ENCODE measurements at regions not wholly inside any gene's neighbourhood (a gene's known extent, or its start where the extent isn't known, plus 50 kb on each side); places are given as distances from the start of the nearest gene placed in this dataset.

GRCh38 chr3:111414531-111414930 lies 127.5 kb upstream of the CD96 start:
- H3K36me3 ChIP-seq = no peaks in the 10 kb centered on the region
- H3K27ac ChIP-seq = no peak overlapping the region
- H3K4me1 ChIP-seq = no peaks in the 10 kb centered on the region
- TF ChIP-seq POLR2A (IDR thresholded peaks at IDR 0.05) = no peak
- no peak for TF ChIP-seq POLR2AphosphoS5 (IDR thresholded peaks at IDR 0.05; ENCODE audit: insufficient read depth in 1 of 2, low read depth in 1 of 2)
- TF ChIP-seq CTCF (IDR thresholded peaks at IDR 0.05) = no peak
- no peak overlapping the region for H3K4me3 ChIP-seq
- H3K27me3 ChIP-seq = no peaks in the 10 kb centered on the region
- no peak for DNase-seq (ENCODE audit: extremely low spot score in 2 of 2)
- intact Hi-C loops (cut with DNase I) = no loop called here
- no peaks in the 10 kb centered on the region for H3K9me3 ChIP-seq

GRCh38 chr3:111415018-111415417 lies 127.0 kb upstream of the CD96 start:
- H3K9me3 ChIP-seq = no peaks in the 10 kb centered on the region
- TF ChIP-seq POLR2A (IDR thresholded peaks at IDR 0.05) (no peak), POLR2AphosphoS5 (IDR thresholded peaks at IDR 0.05; ENCODE audit: insufficient read depth in 1 of 2, low read depth in 1 of 2) (no peak), CTCF (IDR thresholded peaks at IDR 0.05) (no peak)
- H3K27me3 ChIP-seq = no peaks in the 10 kb centered on the region
- H3K4me1 ChIP-seq = no peaks in the 10 kb centered on the region
- DNase-seq (ENCODE audit: extremely low spot score in 2 of 2) = no peak
- intact Hi-C loops (cut with DNase I) = no loop called here
- no peaks in the 10 kb centered on the region for H3K36me3 ChIP-seq
- no peak overlapping the region for H3K27ac ChIP-seq
- H3K4me3 ChIP-seq = no peak overlapping the region

DNA sequence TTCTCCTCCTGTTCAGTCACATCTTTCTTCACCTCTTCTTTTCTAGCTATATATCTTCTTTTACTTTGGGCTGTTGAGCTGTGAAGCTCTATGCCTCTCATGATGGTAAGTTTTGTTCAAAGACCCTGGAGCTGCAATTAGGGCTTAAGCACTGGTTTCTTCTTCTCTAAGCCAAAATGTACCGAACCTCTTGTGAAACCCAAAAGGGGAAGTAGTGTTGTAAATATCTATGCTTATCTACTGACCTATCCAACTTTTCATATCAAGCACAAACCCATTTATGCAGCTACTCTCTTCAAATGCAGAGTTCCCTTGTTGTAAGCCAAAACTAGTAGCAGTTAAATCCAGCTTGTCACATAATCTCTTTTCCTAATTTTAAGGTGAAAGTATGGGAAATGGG lies 123.6 kb upstream of the CD96 start:
- no peak overlapping the region for H3K4me3 ChIP-seq
- H3K4me1 ChIP-seq = no peaks in the 10 kb centered on the region
- TF ChIP-seq POLR2A (IDR thresholded peaks at IDR 0.05) = no peak
- TF ChIP-seq CTCF (IDR thresholded peaks at IDR 0.05) = no peak
- TF ChIP-seq POLR2AphosphoS5 (IDR thresholded peaks at IDR 0.05; ENCODE audit: insufficient read depth in 1 of 2, low read depth in 1 of 2) = no peak
- no peaks in the 10 kb centered on the region for H3K27me3 ChIP-seq
- intact Hi-C loops (cut with DNase I) = no loop called here
- no peaks in the 10 kb centered on the region for H3K36me3 ChIP-seq
- H3K9me3 ChIP-seq = no peaks in the 10 kb centered on the region
- no peak for DNase-seq (ENCODE audit: extremely low spot score in 2 of 2)
- no peak overlapping the region for H3K27ac ChIP-seq

- Histone ChIP-seq H3K9me3 (no peaks in the 10 kb centered on the region), H3K4me1 (no peaks in the 10 kb centered on the region), H3K4me3 (no peak overlapping the region), H3K27me3 (no peaks in the 10 kb centered on the region), H3K36me3 (no peaks in the 10 kb centered on the region), H3K27ac (no peak overlapping the region)
- intact Hi-C loops (cut with DNase I) = no loop called here
- TF ChIP-seq POLR2A (IDR thresholded peaks at IDR 0.05) = no peak
- no peak for TF ChIP-seq POLR2AphosphoS5 (IDR thresholded peaks at IDR 0.05; ENCODE audit: insufficient read depth in 1 of 2, low read depth in 1 of 2)
- no peak for TF ChIP-seq CTCF (IDR thresholded peaks at IDR 0.05)
- no peak for DNase-seq (ENCODE audit: extremely low spot score in 2 of 2)
These were observed 113.7 kb upstream of the CD96 start for GRCh38 chr3:111428301-111428700.

GRCh38 chr3:111434941-111435622 lies 106.9 kb upstream of the CD96 start:
- DNase-seq (ENCODE audit: extremely low spot score in 2 of 2) = no peak
- Histone ChIP-seq H3K36me3 (no peaks in the 10 kb centered on the region), H3K27ac (no peak overlapping the region), H3K9me3 (no peaks in the 10 kb centered on the region), H3K4me3 (no peak overlapping the region), H3K27me3 (no peaks in the 10 kb centered on the region), H3K4me1 (no peaks in the 10 kb centered on the region)
- no peak for TF ChIP-seq POLR2AphosphoS5 (IDR thresholded peaks at IDR 0.05; ENCODE audit: insufficient read depth in 1 of 2, low read depth in 1 of 2)
- no peak for TF ChIP-seq POLR2A (IDR thresholded peaks at IDR 0.05)
- TF ChIP-seq CTCF (IDR thresholded peaks at IDR 0.05) = no peak
- intact Hi-C loops (cut with DNase I) = no loop called here

Data from vagina (tissue), 2 donors.